PC-3 (cell line): ENCODE measurements at regions not wholly inside any gene's neighbourhood (a gene's known extent, or its start where the extent isn't known, plus 50 kb on each side); places are given as distances from the start of the nearest gene placed in this dataset.
"Not testable (repeated sequence)": the region's sequence is repeated elsewhere in the genome, so short reads cannot be mapped to it uniquely, and the experiment has no call there.

Source experiments
- CTCF ChIP-seq: fragments of 300-600 bp; sonication (generic); conservative IDR thresholded peaks from 2 replicates; pipeline ENCODE4 v1.5.1; 2017; ENCODE audit warnings: antibody characterized with exemption, low read depth, mild to moderate bottlenecking, low read length
- EZH2 ChIP-seq: fragments of 300-600 bp; sonication (generic); IDR thresholded peaks from one replicate; pipeline ENCODE4 v1.6.1; 2017; ENCODE audit warnings: antibody characterized with exemption, mild to moderate bottlenecking, low read length; ENCODE audit not compliant: unreplicated experiment
- EZH2phosphoT487 ChIP-seq: fragments of 300-600 bp; sonication (generic); IDR thresholded peaks from 2 replicates; pipeline ENCODE4 v1.6.1; 2018; ENCODE audit warnings: mild to moderate bottlenecking, antibody characterized with exemption, low read length, borderline replicate concordance

DNA sequence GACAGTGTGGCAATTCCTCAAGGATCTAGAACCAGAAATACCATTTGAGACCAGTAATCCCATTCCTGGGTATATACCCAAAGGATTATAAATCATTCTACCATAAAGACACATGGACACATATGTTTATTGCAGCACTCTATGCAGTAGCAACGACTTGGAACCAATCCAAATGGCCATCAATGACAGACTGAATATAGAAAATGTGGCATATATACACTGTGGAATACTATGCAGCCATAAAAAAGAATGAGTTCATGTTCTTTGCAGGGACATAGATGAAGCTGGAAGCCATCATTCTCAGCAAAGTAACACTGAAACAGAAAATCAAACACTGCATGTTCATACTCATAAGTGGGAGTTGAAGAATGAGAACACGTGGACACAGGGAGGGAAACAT lies 91.7 kb downstream of the VPREB1 start:
- TF ChIP-seq CTCF, EZH2, EZH2phosphoT487: not testable (repeated sequence)
